ENCODE measurements at regions not wholly inside any gene's neighbourhood (a gene's known extent, or its start where the extent isn't known, plus 50 kb on each side); places are given as distances from the start of the nearest gene placed in this dataset.

- WGBS (ENCODE audit: insufficient coverage, low coverage, low lambda C conversion rate, missing lambda C conversion rate): 63% methylated on average over 3 of the region's 3 CpGs
- TF ChIP-seq CTCF (IDR thresholded peaks at IDR 0.05) (no peak), POLR2A (IDR thresholded peaks at IDR 0.05) (no peak)
Observed at GRCh38 chr10:59517996-59518395, 155.6 kb upstream of the FAM13C start.

GRCh38 chr10:59517341-59517899 lies 155.1 kb upstream of the FAM13C start:
- H3K9me3 ChIP-seq: no peaks in the 10 kb centered on the region
- ATAC-seq (no peak), DNase-seq (no peak)
- H3K27me3 ChIP-seq: no peaks in the 10 kb centered on the region
- no peak overlapping the region for H3K27ac ChIP-seq
- H3K36me3 ChIP-seq: no peaks in the 10 kb centered on the region
- no peak for TF ChIP-seq POLR2A (IDR thresholded peaks at IDR 0.05)
- TF ChIP-seq CTCF (IDR thresholded peaks at IDR 0.05): no peak
- intact Hi-C loops (cut with DNase I): no loop called here
- H3K4me1 ChIP-seq: no peaks in the 10 kb centered on the region
- no peak overlapping the region for H3K4me3 ChIP-seq
- 42% methylated on average over 7 of the region's 7 CpGs for WGBS (ENCODE audit: insufficient coverage, low coverage, low lambda C conversion rate, missing lambda C conversion rate)

More at GRCh38 chr10:59517996-59518395, 155.6 kb upstream of the FAM13C start:
- DNase-seq: no peak
- intact Hi-C loops (cut with DNase I): no loop called here
- Histone ChIP-seq H3K9me3 (no peaks in the 10 kb centered on the region), H3K4me3 (no peak overlapping the region), H3K4me1 (no peaks in the 10 kb centered on the region), H3K27ac (no peak overlapping the region), H3K27me3 (no peaks in the 10 kb centered on the region), H3K36me3 (no peaks in the 10 kb centered on the region)
- ATAC-seq: no peak

GRCh38 chr10:59513558-59513957 lies 151.2 kb upstream of the FAM13C start:
- intact Hi-C loops (cut with DNase I): no loop called here
- no peak for ATAC-seq
- H3K9me3 ChIP-seq: no peaks in the 10 kb centered on the region

GRCh38 chr10:59512951-59513350 lies 150.6 kb upstream of the FAM13C start:
- Histone ChIP-seq H3K36me3 (no peaks in the 10 kb centered on the region), H3K4me3 (no peak overlapping the region), H3K4me1 (no peaks in the 10 kb centered on the region), H3K27me3 (no peaks in the 10 kb centered on the region), H3K27ac (no peak overlapping the region), H3K9me3 (no peaks in the 10 kb centered on the region)
- ATAC-seq (no peak), DNase-seq (no peak)
- 85% methylated on average over 3 of the region's 3 CpGs for WGBS (ENCODE audit: insufficient coverage, low coverage, low lambda C conversion rate, missing lambda C conversion rate)
- TF ChIP-seq POLR2A (IDR thresholded peaks at IDR 0.05) (no peak), CTCF (IDR thresholded peaks at IDR 0.05) (no peak)
- intact Hi-C loops (cut with DNase I): no loop called here

More at GRCh38 chr10:59513558-59513957, 151.2 kb upstream of the FAM13C start:
- no peak overlapping the region for H3K4me3 ChIP-seq
- WGBS (ENCODE audit: insufficient coverage, low coverage, low lambda C conversion rate, missing lambda C conversion rate): 58% methylated on average over 3 of the region's 3 CpGs
- no peak for DNase-seq
- H3K27ac ChIP-seq: no peak overlapping the region
- TF ChIP-seq CTCF (IDR thresholded peaks at IDR 0.05): no peak
- no peak for TF ChIP-seq POLR2A (IDR thresholded peaks at IDR 0.05)
- H3K27me3 ChIP-seq: no peaks in the 10 kb centered on the region
- no peaks in the 10 kb centered on the region for H3K4me1 ChIP-seq
- H3K36me3 ChIP-seq: no peaks in the 10 kb centered on the region

- Histone ChIP-seq H3K4me1 (no peaks in the 10 kb centered on the region), H3K4me3 (no peak overlapping the region)
- WGBS (ENCODE audit: insufficient coverage, low coverage, low lambda C conversion rate, missing lambda C conversion rate): 43% methylated on average over 1 of the region's 1 CpG
Observed at GRCh38 chr10:59508956-59509355, 146.6 kb upstream of the FAM13C start.

More at GRCh38 chr10:59508956-59509355, 146.6 kb upstream of the FAM13C start:
- TF ChIP-seq CTCF (IDR thresholded peaks at IDR 0.05): no peak
- no peak for TF ChIP-seq POLR2A (IDR thresholded peaks at IDR 0.05)
- DNase-seq (no peak), ATAC-seq (no peak)
- Histone ChIP-seq H3K27ac (no peak overlapping the region), H3K9me3 (no peaks in the 10 kb centered on the region), H3K27me3 (no peaks in the 10 kb centered on the region), H3K36me3 (no peaks in the 10 kb centered on the region)
- intact Hi-C loops (cut with DNase I): no loop called here

Measured in right lobe of liver (tissue), 6 donors.